ENCODE measurements at regions not wholly inside any gene's neighbourhood (a gene's known extent, or its start where the extent isn't known, plus 50 kb on each side); places are given as distances from the start of the nearest gene placed in this dataset.

- DNase-seq (ENCODE audit: low spot score), result no peak
These were observed 76.2 kb upstream of the COX10 start for GRCh38 chr17:13993106-13993505.

DNA sequence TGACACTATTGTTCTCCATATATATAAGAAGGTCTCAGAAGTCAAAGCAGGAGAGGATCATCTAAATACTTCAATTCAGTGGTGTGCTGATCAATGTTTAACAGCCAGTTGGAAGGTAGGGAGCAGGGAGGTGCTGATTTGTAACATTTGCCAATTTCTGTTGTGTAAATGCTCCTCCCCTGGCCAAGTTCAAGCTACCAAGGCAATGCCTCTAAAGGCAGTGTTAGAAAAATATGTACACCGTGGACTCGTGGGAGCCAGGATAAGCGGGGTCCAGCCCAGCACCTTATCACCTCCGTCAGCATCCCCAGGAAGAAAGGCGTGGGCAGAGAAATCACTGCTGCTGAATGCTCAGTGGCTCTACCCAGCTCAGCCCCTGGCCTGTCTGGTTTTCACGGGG, 75.3 kb upstream of the COX10 start:
- DNase-seq (ENCODE audit: low spot score), result no peak

GRCh38 chr17:13995856-13996271, 73.4 kb upstream of the COX10 start:
- DNase-seq (ENCODE audit: low spot score), result no peak

GRCh38 chr17:13996276-13996675, 73.0 kb upstream of the COX10 start:
- DNase-seq (ENCODE audit: low spot score), result no peak

- no peak for DNase-seq (ENCODE audit: low spot score)
These were observed 72.6 kb upstream of the COX10 start for GRCh38 chr17:13996748-13997147.

GRCh38 chr17:14004927-14005620, 64.2 kb upstream of the COX10 start:
- no peak for DNase-seq (ENCODE audit: low spot score)

GRCh38 chr17:14006249-14006942, 62.9 kb upstream of the COX10 start:
- no peak for DNase-seq (ENCODE audit: low spot score)

- no peak for DNase-seq (ENCODE audit: low spot score)
These were observed 61.4 kb upstream of the COX10 start for GRCh38 chr17:14007951-14008350.

DNA sequence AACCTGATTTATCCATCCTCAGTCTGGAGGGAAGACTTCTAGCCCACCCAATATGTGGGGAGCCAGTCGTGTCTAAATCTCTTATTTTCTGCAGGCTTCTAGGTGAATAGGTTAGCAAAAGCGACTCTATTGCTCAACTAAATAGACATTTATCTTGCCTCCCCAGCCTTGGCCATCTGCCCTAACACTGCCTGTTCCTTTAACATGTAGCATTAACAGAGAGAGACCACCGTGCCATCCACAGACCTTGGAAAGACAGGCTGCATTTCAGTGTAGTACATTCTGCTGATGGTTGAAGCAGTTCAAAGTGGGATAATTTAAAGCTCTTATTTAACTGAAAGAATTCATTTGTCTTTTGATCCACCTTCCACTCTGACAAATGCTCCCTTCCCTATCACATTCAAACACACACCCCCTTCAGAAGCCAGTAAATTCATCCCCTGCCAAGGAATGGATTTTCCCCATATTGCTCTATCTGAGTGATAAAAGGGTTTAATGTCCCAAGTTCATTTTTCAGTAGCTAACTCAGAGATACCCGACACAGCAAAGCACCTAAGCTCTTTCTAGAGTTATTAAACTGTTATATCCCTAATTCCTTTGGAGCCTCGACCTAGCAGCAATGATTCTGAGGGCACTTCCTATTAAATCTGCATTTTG, 58.1 kb upstream of the COX10 start:
- no peak for DNase-seq (ENCODE audit: low spot score)

GRCh38 chr17:14011740-14012405, 57.4 kb upstream of the COX10 start:
- DNase-seq (ENCODE audit: low spot score), result no peak

- no peak for DNase-seq (ENCODE audit: low spot score)
These were observed 54.6 kb upstream of the COX10 start for GRCh38 chr17:14014657-14015056.

- DNase-seq (ENCODE audit: low spot score), result no peak
These were observed 54.0 kb upstream of the COX10 start for GRCh38 chr17:14015271-14015670.

GRCh38 chr17:14016858-14017257, 52.4 kb upstream of the COX10 start:
- no peak for DNase-seq (ENCODE audit: low spot score)

DNA sequence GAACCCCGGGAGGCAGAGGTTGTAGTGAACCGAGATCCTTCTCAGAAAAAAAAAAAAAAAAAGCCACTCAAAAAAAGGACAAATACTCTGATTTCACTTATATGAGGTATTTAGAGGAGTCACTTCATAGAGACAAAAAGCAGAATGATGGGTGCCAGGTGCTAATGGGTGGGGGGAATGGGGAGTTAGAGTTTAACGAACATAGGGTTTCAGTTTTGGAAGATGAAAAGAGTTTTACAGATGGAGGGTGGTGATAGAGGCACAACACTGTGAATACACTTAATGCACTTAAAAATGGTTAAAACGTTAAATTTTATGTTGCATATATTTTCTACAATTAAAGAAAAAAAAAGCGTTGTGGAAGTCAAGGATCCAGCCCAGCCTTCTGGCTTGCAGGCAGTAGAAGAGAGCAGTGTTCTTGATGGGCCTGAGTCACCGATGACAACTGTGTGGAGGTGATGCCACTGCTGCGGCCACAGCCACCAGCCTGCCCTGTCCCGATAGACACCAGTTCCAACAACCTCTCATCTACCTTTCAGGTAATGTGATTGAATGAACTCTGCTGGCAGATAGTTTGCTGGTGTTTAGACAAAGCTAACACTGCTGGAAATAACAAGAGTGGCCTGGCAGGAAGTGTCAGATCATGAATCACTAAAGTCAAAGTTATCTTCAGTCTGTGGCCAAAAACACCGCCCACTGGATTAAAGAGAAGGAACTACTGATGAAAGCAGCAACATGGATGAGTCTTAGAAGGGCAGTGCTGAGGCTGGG, 49.9 kb upstream of the COX10 start:
- DNase-seq (ENCODE audit: low spot score), result no peak
